Uterus (tissue), 3 donors: ENCODE measurements at regions not wholly inside any gene's neighbourhood (a gene's known extent, or its start where the extent isn't known, plus 50 kb on each side); places are given as distances from the start of the nearest gene placed in this dataset.

Source experiments
- DNase-seq, 2 donors: peaks; one replicate each; pipeline ENCODE4 v3.0.0-alpha.2; 2019 to 2020
- H3K27ac ChIP-seq, 2 donors: fragments of 200-600 bp; sonication (generic); 1 replicate in 1 of 2; 2 replicates in 1 of 2; pipeline ENCODE4 v1.5.1; 2016 to 2018
- H3K27me3 ChIP-seq, 2 donors: fragments of 200-600 bp; sonication (generic); one replicate each; pipeline ENCODE4 v1.5.1; 2018 to 2019; ENCODE audit warnings: control low read depth in 1 of 2
- H3K36me3 ChIP-seq, 2 donors: fragments of 200-600 bp; sonication (generic); one replicate each; pipeline ENCODE4 v1.5.1; 2019; ENCODE audit warnings: control low read depth in 1 of 2
- H3K4me1 ChIP-seq, 2 donors: fragments of 200-600 bp; sonication (generic); one replicate each; pipeline ENCODE4 v1.5.1; 2018 to 2019; ENCODE audit warnings: control low read depth in 1 of 2
- H3K4me3 ChIP-seq, 2 donors: fragments of 200-600 bp; sonication (generic); 1 replicate in 1 of 2; 2 replicates in 1 of 2; pipeline ENCODE4 v1.5.1; 2018 to 2019; ENCODE audit warnings: mild to moderate bottlenecking in 1 of 2
- H3K9me3 ChIP-seq, 2 donors: fragments of 200-600 bp; sonication (generic); one replicate each; pipeline ENCODE4 v1.5.1; 2019; ENCODE audit warnings: control low read depth in 1 of 2
- POLR2A ChIP-seq, 2 donors: fragments of 450-650 bp; IDR thresholded peaks; one replicate each; pipeline ENCODE4 v1.6.1; 2016; ENCODE audit warnings: antibody characterized with exemption in 2 of 2, mild to moderate bottlenecking in 1 of 2, moderate library complexity in 1 of 2
- intact Hi-C: fragments of 100-400 bp; cut with DNase I; formaldehyde crosslinking; loops from one replicate; pipeline ENCODE4 v1.15.1; 2023; ENCODE audit warnings: low total_unique reads
- TF ChIP-seq, protein P1 (sequence below), 4 experiments: fragments of 200-600 bp in 2 of 4; fragments of 450-650 bp in 2 of 4; sonication (generic) in 2 of 4; IDR thresholded peaks; one replicate each; pipeline ENCODE4 v1.5.1; 2016 to 2019; ENCODE audit warnings: antibody characterized with exemption in 4 of 4, mild to moderate bottlenecking in 2 of 4, moderate library complexity in 1 of 4
- donor health status: DM: yes; HTN: yes; CAD: no.

DNA sequence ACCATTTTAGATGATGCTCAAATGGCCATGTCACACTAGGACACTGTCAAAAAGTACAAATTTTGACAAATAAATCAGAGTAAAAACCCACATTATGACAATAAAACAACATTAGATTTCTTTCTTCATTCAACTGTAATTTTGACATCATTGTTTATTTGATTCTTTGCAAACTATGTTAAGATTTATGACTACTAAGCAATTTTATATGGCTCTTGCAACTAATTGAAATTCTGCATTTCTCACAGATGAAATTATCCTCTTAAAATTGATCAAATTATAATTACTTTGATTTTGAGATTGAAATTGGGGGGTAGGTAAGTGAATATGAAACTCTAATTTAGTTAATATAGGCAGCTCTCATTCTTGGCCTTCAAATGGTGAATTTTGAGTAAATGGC, 59.8 kb downstream of the ATOH1 start:
- intact Hi-C loops: no loop called here
- no peak overlapping the region for H3K4me3 ChIP-seq
- no peak for DNase-seq
- no peaks in the 10 kb centered on the region for H3K9me3 ChIP-seq
- no peak overlapping the region for H3K27ac ChIP-seq
- no peaks in the 10 kb centered on the region for H3K27me3 ChIP-seq
- H3K4me1 ChIP-seq: no peaks in the 10 kb centered on the region
- no peaks in the 10 kb centered on the region for H3K36me3 ChIP-seq
- TF ChIP-seq, protein P1, sequence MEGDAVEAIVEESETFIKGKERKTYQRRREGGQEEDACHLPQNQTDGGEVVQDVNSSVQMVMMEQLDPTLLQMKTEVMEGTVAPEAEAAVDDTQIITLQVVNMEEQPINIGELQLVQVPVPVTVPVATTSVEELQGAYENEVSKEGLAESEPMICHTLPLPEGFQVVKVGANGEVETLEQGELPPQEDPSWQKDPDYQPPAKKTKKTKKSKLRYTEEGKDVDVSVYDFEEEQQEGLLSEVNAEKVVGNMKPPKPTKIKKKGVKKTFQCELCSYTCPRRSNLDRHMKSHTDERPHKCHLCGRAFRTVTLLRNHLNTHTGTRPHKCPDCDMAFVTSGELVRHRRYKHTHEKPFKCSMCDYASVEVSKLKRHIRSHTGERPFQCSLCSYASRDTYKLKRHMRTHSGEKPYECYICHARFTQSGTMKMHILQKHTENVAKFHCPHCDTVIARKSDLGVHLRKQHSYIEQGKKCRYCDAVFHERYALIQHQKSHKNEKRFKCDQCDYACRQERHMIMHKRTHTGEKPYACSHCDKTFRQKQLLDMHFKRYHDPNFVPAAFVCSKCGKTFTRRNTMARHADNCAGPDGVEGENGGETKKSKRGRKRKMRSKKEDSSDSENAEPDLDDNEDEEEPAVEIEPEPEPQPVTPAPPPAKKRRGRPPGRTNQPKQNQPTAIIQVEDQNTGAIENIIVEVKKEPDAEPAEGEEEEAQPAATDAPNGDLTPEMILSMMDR (IDR thresholded peaks at IDR 0.05): no peak
- TF ChIP-seq POLR2A (IDR thresholded peaks at IDR 0.05): no peak

DNA sequence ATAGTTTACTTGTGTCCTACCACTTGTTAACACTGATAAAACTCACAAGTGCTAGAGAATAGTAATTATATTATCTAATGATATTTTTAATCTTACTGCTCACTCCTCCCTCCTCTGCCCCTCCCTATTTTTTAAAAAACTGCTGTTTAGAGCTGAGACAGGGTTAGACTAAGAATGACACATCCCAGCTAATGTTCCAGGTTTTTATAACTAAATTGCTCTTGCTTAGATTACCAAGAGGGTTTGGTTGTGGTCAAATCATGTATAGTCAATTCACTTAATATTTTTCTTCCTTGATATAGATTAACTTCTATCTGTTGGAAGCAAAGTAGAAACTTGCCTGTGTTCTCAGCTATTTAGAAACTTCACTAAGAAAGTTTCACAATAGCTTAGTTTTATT, 60.2 kb downstream of the ATOH1 start:
- H3K4me3 ChIP-seq: no peak overlapping the region
- no peaks in the 10 kb centered on the region for H3K9me3 ChIP-seq
- no peak for TF ChIP-seq POLR2A (IDR thresholded peaks at IDR 0.05)
- TF ChIP-seq, protein P1 (IDR thresholded peaks at IDR 0.05): no peak
- no peaks in the 10 kb centered on the region for H3K27me3 ChIP-seq
- intact Hi-C loops: no loop called here
- H3K36me3 ChIP-seq: no peaks in the 10 kb centered on the region
- H3K4me1 ChIP-seq: no peaks in the 10 kb centered on the region
- DNase-seq: no peak
- no peak overlapping the region for H3K27ac ChIP-seq

DNA sequence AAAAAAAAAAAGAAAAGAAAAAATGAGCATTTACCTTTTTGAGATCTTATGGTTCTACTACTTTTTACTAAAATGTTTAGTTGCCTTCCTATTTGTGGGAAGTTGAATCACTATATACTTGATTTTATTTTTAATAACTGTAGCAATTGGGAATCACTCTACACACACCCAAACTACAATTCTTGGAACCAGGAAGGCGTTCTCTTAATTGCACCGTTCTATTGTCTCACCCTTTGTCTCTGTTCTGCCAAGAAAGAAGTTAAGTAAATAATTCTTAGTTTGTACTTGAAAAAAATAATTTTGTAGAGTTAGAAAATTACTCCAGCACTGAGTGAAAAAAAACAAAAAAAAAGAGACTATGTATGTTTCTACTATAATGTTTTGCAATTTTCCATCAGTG, 62.7 kb downstream of the ATOH1 start:
- Histone ChIP-seq H3K9me3 (no peaks in the 10 kb centered on the region), H3K36me3 (no peaks in the 10 kb centered on the region), H3K4me1 (no peaks in the 10 kb centered on the region), H3K4me3 (no peak overlapping the region), H3K27me3 (no peaks in the 10 kb centered on the region), H3K27ac (no peak overlapping the region)
- TF ChIP-seq, protein P1 (IDR thresholded peaks at IDR 0.05): no peak
- TF ChIP-seq POLR2A (IDR thresholded peaks at IDR 0.05): no peak
- DNase-seq: no peak
- intact Hi-C loops: no loop called here

DNA sequence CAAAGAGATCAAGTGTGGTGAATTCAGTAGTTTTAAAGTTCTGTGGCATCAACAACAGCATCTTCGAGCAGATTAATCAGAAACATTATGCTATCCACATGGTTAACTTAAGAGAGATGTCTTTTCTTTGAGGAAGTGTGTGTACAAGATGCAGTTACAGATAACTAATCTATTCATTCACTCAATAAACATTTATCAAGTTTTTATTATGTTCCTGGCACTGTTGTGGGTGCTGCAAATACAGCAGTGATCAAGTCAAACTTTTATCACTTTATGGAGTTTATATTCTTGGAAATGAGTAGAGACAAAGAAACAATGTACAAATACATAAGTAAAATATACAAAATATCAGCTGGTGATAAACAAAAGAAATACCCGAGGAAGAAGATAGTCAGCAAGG, 66.4 kb downstream of the ATOH1 start:
- intact Hi-C loops: no loop called here
- H3K9me3 ChIP-seq: no peaks in the 10 kb centered on the region
- TF ChIP-seq POLR2A (IDR thresholded peaks at IDR 0.05): no peak
- TF ChIP-seq, protein P1 (IDR thresholded peaks at IDR 0.05): no peak
- no peaks in the 10 kb centered on the region for H3K36me3 ChIP-seq
- no peak for DNase-seq
- no peaks in the 10 kb centered on the region for H3K27me3 ChIP-seq
- no peak overlapping the region for H3K4me3 ChIP-seq
- H3K4me1 ChIP-seq: no peaks in the 10 kb centered on the region
- H3K27ac ChIP-seq: no peak overlapping the region

- Histone ChIP-seq H3K4me3 (no peak overlapping the region), H3K27me3 (no peaks in the 10 kb centered on the region), H3K9me3 (no peaks in the 10 kb centered on the region), H3K4me1 (no peaks in the 10 kb centered on the region), H3K36me3 (no peaks in the 10 kb centered on the region), H3K27ac (no peak overlapping the region)
- intact Hi-C loops: no loop called here
- no peak for TF ChIP-seq POLR2A (IDR thresholded peaks at IDR 0.05)
- TF ChIP-seq, protein P1 (IDR thresholded peaks at IDR 0.05): no peak
- no peak for DNase-seq
Measured at GRCh38 chr4:93896516-93896915, 68.0 kb downstream of the ATOH1 start.
